Keratinocyte (primary cell): ENCODE measurements at regions not wholly inside any gene's neighbourhood (a gene's known extent, or its start where the extent isn't known, plus 50 kb on each side); places are given as distances from the start of the nearest gene placed in this dataset.

ENCODE experiments used
- CTCF ChIP-seq, 3 experiments: IDR thresholded peaks in 1 of 3; conservative IDR thresholded peaks in 1 of 3; optimal IDR thresholded peaks in 1 of 3; 2 replicates in 2 of 3; 3 replicates in 1 of 3; pipeline versions ENCODE3 to v1.5.1; 2011; ENCODE audit warnings: low read length in 3 of 3, mild to moderate bottlenecking in 3 of 3, moderate library complexity in 2 of 3, control low read depth in 1 of 3, inconsistent platforms in 1 of 3; ENCODE audit not compliant: insufficient read depth in 2 of 3; ENCODE audit errors: extremely low read depth in 1 of 3
- EZH2 ChIP-seq: IDR thresholded peaks from one replicate; pipeline ENCODE4 v1.6.1; 2012; ENCODE audit warnings: inconsistent platforms, mild to moderate bottlenecking, low read length, moderate library complexity

GRCh38 chr15:70225416-70225815, 127.7 kb upstream of the TLE3 start:
- TF ChIP-seq CTCF (optimal IDR thresholded peaks at IDR 0.05 in 1 of 3, IDR thresholded peaks at IDR 0.05 in 1 of 3, conservative IDR thresholded peaks at IDR 0.05 in 1 of 3; ENCODE audit: extremely low read depth in 1 of 3, insufficient read depth in 2 of 3, low read length in 3 of 3) = no peak
- TF ChIP-seq EZH2 = no peak
